ENCODE measurements at regions not wholly inside any gene's neighbourhood (a gene's known extent, or its start where the extent isn't known, plus 50 kb on each side); places are given as distances from the start of the nearest gene placed in this dataset.

DNA sequence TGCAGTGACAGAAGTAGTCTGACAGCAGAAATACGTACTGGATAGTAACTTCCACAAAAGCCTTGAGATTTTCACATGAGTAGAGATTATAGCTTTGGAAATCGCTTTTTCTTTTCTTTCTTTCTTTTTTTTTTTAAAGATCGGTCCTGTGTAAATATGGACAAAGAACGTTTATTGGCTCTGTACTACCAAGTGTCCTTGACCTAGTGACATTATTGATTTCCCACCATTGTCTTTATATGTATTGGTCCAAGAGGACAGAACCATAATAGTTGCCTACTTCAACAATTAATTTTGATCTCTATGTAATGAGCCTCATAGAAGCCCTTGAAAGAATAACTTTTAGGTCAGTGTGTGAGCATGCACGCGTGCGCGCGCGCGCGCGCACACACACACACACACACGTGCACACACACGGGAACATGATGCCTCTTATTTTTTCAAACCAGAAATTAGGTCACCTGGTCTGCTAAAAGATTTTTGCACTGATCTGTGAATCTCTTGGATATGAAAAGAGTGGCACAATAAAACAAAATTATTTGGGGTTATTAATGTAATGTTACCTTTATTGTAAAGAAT is 516.8 kb downstream of the PSAT1 start:
- no peak for DNase-seq

DNA sequence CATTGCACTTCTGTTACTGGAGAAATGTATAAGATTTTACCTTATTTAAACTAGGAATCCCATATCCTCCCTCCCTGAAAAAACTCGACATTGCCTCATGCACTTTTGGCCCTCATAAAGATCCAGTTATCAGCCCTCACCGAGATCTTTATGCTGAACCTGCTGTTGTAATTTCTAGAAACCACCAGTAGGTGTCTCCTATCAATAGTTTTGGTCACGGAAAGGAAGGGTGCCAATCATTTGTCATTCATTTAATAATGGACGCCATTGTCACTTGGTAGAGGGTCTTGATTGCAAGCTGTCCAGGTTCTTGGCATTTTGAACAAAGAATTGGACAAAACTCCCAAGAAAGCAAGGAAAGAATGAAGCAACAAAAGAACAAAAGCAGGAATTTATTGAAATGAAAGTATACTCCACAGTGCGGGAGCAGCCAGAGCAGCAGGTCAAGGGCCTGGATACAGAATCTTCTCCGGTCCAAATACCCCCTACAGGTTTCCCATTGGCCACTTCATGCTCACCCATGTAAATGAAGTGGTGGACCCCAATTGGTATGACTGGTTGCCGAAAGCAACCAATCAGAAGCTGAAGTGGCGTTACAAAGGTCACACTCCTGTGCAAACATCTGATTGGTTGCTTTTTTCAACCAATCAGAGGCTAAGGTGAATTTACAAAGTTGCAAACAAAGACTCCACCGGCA is 524.3 kb downstream of the PSAT1 start:
- DNase-seq, result peak; percentile 24

DNA sequence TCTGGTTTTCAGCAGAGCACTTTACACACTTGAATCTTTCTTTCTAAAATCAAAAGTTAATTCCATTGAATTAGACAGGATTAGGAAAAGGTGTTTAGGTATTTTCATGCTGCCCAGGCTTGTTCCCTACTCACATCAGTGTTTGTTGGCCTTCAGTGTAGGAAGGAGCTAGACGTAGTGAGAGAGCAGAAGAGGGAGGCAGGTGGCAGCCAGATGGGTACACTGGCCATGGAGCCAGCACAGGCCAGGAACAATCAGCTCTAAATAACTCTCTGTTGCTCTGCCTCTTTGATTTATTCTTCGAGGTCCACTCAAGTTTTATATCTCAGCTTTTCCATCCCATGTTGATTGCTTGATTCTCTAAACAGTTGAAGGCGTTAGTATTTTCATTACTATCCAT is 529.6 kb downstream of the PSAT1 start:
- DNase-seq, result no peak

DNA sequence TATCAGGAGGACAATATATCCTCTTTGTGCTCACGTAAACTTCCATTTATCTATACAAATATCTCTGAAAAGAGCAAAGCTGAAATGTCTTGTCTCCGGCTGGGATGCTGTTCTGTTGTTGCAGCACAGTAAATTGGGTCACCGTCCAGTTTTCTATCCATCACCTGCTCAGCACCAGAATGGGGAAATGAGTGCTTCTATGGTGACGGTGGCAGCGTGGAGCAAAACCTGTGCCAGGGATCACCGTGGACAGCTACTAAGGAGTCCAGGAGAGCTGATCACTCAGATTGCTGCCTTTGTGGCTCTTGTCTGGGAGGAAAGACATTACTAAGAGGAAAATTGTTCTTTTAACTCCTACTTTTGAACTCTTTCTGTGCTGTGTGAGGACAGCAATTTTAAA is 531.6 kb downstream of the PSAT1 start:
- DNase-seq, result no peak

DNA sequence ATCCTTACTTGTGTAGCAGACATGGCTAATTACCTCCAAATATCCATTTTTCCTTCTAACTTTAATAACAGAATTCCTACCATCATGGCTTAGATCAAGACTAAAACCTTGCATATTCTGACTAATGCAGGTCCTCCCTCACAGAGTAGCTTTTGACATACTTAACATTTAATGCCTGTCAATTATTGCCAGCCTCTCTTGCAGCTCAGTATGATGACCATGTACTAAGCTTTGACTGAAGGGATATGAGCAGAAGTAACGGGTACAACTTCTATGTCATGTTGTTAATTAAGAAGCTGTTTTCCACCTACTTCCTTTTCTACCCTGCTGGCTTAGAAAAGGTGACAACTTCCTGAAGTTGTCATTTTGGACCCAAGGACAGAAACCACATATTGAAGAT is 533.4 kb downstream of the PSAT1 start:
- no peak for DNase-seq

DNA sequence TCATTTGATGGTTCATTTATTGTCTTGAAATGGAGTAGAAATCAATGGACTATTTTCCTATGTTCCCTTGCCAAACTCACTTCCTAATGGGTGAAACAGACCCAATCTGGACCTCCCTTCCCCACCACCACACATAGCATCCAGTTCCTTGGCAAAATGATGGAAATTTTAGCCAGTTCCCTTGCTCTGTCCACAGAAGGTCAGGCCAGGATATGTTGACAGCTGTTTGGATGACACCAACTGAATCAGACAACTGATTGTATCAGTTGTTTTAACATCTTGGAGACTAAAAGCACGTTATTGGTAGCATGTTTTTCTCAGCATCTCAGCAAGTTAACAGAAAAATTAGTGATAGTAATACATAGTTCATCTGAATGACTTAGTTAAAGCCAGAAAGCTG is 534.8 kb downstream of the PSAT1 start:
- DNase-seq, result no peak

DNA sequence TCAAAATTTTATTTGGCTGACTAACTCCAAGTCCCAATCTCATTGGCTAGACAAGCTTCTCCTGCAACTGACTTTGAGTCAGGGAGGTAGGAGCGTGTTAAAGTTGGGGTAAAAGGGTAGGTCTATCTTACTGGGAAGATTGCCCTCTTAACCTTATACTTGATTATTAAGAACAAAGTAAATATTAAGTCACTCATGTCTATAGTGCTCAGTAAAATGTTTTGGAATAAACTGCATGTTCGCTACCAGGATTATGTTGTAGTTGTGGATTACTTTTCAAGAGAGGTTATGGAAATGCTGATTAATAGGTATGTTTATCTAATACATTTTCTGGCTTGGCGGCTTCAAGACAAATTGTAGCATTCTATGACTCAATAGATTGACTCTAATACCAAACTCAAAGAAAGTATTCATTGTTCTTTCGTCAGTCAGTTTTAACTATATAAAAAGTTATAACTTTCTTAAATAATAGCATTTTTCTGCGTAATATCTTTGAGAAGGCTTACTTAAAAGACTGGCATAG is 539.1 kb downstream of the PSAT1 start:
- no peak for DNase-seq

DNA sequence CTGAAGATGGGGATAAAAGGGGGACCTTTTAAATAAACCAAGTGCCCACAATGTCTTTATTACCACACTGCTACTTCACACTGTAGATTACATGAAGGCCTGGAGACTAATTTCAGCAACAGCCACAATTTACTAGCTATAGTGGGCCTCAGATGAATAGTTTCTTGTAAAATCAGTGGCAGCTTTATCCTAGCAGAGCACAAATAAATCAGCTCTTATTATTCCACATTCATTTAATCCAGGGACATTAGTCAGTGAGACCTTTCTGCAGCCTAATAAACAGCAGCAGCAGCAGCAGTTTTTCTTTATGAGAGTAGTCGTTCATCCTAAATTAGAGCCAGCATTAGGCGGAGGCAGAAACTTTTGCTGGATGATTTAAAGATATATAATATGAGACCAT is 542.3 kb downstream of the PSAT1 start:
- no peak for DNase-seq

DNA sequence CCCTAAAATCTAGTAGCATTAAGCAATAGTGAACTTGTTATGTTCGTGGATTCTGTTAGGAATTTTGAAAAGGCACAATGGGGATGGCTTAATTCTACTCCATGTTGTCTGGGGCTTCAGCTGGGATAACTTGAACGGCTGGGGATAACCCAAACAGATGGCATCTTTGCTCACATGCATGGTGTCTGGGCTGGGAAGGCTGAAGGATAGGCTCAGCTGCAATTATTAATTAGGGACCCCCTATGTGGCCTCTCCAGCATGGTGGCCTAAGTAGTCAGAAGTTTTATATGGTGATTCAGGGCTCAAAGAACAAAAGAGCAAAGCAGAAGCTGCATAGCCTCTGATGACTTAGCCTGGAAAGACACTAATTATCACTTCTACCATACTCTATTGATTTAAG is 551.1 kb downstream of the PSAT1 start:
- DNase-seq, result no peak

DNA sequence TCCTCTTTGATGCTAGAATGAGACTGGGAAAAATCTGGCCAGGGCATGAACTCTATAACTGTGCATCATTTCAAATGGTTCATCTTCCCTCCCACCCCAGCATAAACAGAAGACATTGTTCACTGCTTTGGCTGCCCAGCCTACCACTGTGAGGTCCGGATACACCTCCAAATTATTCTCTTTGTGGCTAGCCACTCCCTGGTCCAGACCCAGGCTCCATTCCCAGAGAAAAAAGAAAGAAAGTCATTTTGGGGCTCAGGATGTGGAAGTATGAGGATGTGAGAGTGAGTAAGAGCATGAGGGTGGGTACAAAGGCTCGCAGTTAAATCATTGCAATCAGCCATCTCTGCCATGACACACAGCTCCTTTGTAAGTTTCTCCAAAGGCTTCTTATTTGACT is 559.2 kb downstream of the PSAT1 start:
- no peak for DNase-seq

DNA sequence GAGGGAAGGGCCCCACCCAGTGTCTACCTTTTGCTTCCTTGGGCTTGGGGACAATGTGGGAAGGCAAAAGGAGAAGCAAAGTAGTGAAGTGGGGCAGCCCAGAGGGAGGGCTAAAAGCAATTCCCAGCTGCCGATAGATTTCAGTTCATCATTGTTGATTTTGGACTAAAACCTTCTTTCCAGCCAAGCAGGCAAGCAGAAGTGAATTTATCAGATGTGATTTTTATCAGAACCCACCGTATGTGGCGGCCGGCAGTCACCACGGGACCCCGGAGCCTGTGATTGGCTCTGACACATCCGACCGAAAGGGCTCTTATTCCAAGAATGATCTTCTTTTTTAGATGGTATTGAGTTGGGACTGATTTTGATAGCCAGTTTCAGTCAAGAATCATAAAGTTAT is 559.9 kb downstream of the PSAT1 start:
- no peak for DNase-seq

DNA sequence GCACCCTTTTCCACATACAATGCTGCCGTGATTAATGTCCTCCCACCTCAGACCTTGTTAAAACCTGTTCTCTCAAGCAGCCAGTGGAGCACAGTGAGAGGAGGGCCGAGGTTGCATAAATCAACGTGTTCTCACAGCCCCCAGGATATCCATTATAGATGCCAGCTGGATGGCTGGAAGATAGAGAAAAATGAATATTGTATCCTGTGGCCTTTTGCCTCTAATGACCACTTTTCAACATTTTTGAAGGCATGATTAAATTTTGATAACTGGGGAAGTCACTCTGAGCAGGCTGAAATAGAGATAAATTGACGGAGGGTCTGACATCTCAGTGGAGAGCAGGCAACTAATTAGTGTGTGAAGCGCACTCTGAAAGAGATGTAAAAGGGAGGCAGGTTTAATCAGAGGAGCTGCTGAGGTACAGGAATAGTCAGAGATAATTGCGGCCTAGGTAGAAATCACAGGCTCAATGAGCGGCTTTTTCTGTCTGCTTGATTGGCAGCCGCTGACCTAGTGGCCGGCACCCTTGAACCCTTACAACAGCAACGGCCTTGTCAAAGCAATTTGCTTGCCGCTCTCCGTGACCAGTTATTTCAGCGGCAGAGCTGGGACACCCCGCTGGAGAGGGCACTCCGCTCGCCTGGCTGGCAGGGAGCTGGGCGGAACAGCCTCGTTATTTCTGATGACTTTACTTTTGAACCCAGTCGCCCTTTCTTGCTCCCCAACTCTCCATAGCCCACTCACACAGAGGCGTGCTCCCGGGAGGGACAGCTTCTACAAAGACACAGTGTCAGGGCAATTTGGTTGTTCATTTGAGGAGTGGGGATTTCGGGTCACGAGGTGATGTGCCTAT is 560.7 kb downstream of the PSAT1 start:
- DNase-seq, result peak; percentile 95

DNA sequence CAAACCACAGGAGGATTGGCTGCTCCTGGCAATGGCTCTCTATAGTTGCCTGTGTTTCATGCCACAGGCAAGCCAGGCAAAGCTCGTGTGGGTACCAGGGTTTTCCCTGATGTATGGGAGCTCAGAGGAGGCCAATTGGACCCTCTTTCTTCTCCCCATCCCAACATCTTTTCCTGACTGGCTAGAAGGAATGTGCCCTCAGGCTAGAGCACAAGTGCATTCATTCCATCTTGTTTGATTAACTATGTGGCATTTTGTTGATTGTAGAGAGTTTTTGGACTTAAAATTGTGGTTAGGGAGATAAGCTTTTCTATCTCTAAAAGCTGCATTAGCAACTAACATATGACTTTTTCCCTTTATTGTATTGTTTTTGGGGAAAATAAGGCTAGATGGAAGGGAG is 561.3 kb downstream of the PSAT1 start:
- DNase-seq, result no peak

DNA sequence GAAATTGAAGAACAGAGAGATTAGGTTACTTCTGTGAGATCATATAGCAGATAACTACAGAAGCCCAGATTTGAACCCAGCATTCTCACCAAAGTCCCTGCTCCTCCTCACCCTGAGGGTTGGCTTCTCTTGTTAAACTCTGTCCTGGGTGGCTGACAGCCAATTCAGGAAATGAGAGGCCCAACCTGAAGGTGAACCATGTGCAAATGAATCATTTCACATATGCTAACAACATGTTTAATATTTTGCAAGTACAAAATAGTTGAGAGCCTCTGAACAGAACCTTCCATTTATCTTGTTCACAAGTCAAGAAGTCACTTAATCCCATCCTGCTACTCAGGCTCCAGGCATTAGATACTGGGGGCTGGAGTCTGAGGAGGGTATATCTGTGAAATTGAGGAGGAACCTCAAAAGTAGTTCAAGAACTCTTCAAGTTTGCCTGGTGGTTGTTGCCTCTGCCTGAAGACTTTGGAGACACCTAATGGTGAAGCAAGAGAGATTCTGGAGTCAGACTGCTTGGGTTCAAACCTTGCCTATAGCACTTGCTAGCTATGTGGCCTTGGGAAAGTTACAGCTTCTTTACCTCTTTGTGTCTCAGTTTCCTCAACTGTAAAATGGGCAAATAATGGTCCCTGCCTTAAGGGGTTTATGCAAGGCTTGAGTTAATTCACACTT is 564.0 kb downstream of the PSAT1 start:
- DNase-seq, result no peak

DNA sequence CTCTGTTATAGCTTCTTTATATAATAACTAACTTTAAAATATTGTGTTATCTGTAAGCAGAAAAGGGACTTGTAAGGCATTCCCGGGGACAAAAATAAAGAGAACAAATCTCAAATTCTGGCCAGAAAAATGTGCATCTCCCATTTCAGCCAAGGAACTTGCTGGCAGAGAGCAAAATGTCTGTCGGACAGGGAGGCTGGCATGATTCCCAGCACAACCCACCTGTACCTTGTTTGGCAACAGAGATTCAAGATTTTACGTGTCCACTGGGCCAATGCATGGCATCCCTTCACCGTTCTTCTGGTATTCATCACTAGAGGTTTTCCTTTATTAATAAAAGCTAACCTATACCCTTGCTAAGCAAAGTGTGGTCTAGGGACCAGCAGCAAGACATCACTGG is 566.6 kb downstream of the PSAT1 start:
- DNase-seq, result no peak

DNA sequence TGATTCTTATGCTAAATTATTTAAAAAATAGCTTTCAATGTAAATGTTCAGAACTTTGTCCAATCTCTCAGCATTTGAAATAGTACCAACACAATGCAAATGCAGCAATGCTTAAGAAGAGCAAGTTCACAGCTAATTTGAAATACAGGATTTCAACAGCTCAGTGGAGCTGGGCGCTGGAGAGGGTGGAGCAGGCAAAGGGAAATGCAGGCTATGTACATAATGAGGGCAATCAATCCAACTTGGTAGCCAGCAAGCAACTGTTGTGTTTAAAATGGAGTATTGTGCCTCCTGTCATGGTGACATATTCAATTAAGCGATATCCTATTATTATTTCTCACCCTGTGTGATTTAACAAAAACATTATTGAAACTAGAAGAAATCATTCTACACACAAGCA is 568.8 kb downstream of the PSAT1 start:
- DNase-seq, result peak; percentile 54

DNA sequence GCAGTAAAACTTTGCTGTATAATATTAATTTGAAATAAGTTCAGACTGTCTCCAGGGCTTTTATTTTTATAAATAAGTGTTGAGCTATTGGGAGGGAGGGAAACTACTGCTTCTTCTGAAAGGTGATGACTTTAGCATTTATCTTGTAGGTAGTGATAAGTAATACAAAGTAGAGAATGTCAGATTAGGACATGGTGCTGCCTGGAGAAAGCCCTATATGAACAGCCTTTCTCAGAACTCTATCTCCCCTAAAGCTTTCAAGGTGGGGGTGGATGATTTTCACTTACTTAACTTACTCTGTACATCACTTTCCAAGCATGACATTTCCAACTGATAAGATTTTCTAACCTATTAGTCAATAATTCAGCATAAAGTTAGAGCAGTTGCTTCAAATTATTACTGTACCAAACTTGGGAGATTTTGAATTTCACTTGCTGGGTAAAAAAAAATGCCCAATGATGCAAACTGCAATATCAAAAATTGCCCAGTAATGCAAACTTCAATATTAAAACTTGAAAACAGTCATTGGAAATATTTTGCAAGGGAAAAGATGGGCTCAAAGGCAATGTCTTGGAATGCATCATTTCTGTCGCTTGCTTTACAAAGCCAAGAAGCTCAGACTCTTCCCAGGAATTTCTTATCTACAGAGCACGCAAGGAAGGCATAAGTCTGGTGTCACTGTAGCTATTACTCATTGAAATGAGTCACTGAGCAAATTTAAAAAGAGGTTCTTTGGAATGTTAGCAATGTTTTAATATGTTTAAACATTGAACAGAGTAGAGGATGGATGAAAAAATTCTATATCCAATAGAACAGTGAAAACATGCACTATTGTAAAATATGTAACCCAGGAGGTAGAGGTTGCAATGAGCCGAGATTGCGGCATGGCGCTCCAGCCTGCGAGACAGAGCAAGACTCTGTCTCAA is 569.5 kb downstream of the PSAT1 start:
- DNase-seq, result no peak

DNA sequence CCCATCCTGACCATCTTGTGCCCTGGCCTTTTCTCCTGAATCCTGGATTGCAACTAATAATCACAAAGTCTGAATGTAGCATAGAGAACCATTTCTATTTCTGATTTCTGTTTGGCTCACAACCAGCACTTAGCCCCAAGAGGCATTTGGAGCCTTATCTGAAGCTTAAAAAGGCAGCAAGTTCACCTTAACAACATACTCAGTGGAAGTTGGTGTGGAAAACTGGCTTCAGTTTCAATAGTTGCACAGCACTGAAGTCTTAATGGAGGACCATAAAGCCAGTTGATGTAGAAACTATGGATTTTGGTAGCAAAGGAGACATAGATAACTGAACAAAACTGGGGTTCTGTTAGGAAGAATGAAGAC is 574.1 kb downstream of the PSAT1 start:
- no peak for DNase-seq

DNA sequence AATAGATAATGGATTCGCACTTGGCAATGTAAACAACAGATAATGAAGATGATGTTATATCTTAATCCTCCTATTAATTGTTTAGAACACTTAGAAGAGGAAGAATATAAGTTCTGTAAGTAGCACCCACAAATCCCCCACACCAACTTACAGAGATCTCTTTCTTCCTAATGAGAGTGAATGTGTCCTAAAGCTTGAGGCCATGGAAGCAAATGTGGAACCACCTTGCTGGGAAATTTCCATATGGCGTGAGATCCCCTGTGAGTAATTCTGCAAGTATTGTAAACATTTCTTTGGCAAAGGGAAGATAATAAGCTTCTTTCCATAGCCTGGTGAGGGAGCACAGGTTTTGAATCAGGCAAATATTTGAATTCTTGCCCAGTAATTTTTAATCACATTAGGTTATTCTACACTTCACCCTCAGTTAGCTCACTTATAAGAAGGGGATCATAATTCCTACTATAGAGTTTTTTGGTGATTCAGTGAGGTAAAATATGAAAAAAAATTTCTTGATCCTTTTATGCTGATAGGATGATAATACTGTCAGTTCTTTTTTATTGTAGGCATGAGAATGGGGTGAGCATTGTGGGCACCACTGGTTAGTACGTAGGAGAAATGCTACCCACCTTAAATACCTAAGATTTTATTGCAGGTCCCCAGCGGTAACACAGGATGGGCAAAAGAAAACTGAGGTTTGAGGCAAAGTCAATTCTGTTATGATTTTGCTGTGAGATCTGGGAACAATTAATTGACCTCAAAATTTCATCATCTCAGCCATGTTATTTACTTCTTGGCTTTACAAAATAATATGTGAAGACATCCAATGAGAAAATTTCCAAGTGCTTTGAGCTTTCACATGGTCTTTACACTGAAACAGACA is 574.8 kb downstream of the PSAT1 start:
- no peak for DNase-seq

DNA sequence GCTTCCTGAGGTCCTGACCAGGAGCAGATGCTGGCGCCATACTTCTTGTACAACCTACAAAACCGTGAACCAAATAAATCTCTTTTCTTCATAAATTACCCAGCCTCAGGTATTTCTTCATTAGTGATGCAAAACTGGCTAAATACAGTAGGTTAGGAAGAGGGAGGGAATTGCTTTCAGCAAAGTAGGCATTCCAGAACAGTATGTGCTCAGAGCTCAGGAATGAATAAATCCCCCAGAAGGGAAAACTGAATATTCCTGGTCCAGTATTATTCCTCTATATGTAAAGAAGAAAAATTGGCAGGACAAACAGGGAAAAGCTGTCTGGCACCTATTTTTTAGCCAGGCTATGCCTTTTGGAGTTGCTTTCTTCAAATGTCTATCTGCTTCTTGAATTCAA is 577.1 kb downstream of the PSAT1 start:
- DNase-seq, result no peak
